Activated CD8-positive, alpha-beta T cell treated with anti-CD3 and anti-CD28 coated beads, Interleukin-2, amount 10 ng/mL, durations not matched to agents 7 days and 5 days (primary cell): ENCODE measurements at regions not wholly inside any gene's neighbourhood (a gene's known extent, or its start where the extent isn't known, plus 50 kb on each side); places are given as distances from the start of the nearest gene placed in this dataset.

Experiments used
- ATAC-seq: fragments of 150-1000 bp; cut with Tn5 transposase; one replicate; pipeline ENCODE4 v1.10.0; 2021; ENCODE audit warnings: moderate library complexity
- CTCF ChIA-PET: fragments of 350-600 bp; sonication (Branson Sonifier 250); formaldehyde crosslinking; loops from one replicate; lab custom pipeline; 2021; ENCODE audit warnings: antibody characterized with exemption; lab: Charles Lee
- POLR2A ChIA-PET: fragments of 350-600 bp; sonication (Branson Sonifier 250); formaldehyde crosslinking; loops from one replicate; lab custom pipeline; 2021; ENCODE audit warnings: antibody characterized with exemption; lab: Charles Lee
- DNase-seq: peaks from one replicate; pipeline ENCODE4 v3.0.0-alpha.2; 2020
- H3K27ac Mint-ChIP-seq: one replicate; pipeline ENCODE4 v1.8.0; 2021; ENCODE audit warnings: mild to moderate bottlenecking, mixed read lengths
- H3K27me3 Mint-ChIP-seq: one replicate; pipeline ENCODE4 v1.8.0; 2021; ENCODE audit warnings: low read depth, mixed read lengths
- H3K36me3 Mint-ChIP-seq: one replicate; pipeline ENCODE4 v1.8.0; 2021; ENCODE audit warnings: low read depth, mixed read lengths
- H3K4me1 Mint-ChIP-seq: one replicate; pipeline ENCODE4 v1.8.0; 2021; ENCODE audit warnings: low read depth, mixed read lengths
- H3K4me3 Mint-ChIP-seq: one replicate; pipeline ENCODE4 v1.8.0; 2021; ENCODE audit warnings: mild to moderate bottlenecking, mixed read lengths
- H3K9me3 Mint-ChIP-seq: one replicate; pipeline ENCODE4 v1.8.0; 2022; ENCODE audit warnings: mixed read lengths; ENCODE audit not compliant: insufficient read depth

- no peak for ATAC-seq
Observed at GRCh38 chr12:127711108-127711507, 555.9 kb upstream of the TMEM132C start.

GRCh38 chr12:127712561-127712960 is 554.4 kb upstream of the TMEM132C start:
- no peak for ATAC-seq
- ChIA-PET CTCF (no interaction called here), POLR2A (no interaction called here)
- Mint-ChIP-seq H3K4me1 (no peaks in the 10 kb centered on the region), H3K27ac (no peak overlapping the region), H3K9me3 (no peaks in the 10 kb centered on the region), H3K4me3 (no peak overlapping the region), H3K27me3 (no peaks in the 10 kb centered on the region), H3K36me3 (no peaks in the 10 kb centered on the region)
- DNase-seq: no peak

More at GRCh38 chr12:127711108-127711507, 555.9 kb upstream of the TMEM132C start:
- Mint-ChIP-seq H3K27ac (no peak overlapping the region), H3K27me3 (no peaks in the 10 kb centered on the region), H3K36me3 (no peaks in the 10 kb centered on the region), H3K9me3 (no peaks in the 10 kb centered on the region), H3K4me1 (no peaks in the 10 kb centered on the region), H3K4me3 (no peak overlapping the region)
- POLR2A ChIA-PET: no interaction called here
- DNase-seq: no peak
- CTCF ChIA-PET: no interaction called here

- no peak for ATAC-seq
- CTCF ChIA-PET: no interaction called here
- Mint-ChIP-seq H3K9me3 (peaks cover 4% of the 10 kb centered on the region), H3K27me3 (no peaks in the 10 kb centered on the region), H3K27ac (no peak overlapping the region), H3K36me3 (no peaks in the 10 kb centered on the region), H3K4me3 (no peak overlapping the region), H3K4me1 (no peaks in the 10 kb centered on the region)
- POLR2A ChIA-PET: no interaction called here
- DNase-seq: no peak
Observed at GRCh38 chr12:127716166-127716565, 550.8 kb upstream of the TMEM132C start.

GRCh38 chr12:127717278-127717677 is 549.7 kb upstream of the TMEM132C start:
- no peak for DNase-seq
- ChIA-PET POLR2A (no interaction called here), CTCF (no interaction called here)
- no peak for ATAC-seq
- Mint-ChIP-seq H3K27ac (no peak overlapping the region), H3K27me3 (no peaks in the 10 kb centered on the region), H3K36me3 (no peaks in the 10 kb centered on the region), H3K4me3 (no peak overlapping the region), H3K4me1 (no peaks in the 10 kb centered on the region), H3K9me3 (peaks cover 4% of the 10 kb centered on the region)

- H3K4me3 Mint-ChIP-seq: no peak overlapping the region
- ATAC-seq (no peak), DNase-seq (no peak)
- POLR2A ChIA-PET: no interaction called here
- CTCF ChIA-PET: no interaction called here
- H3K27me3 Mint-ChIP-seq: no peaks in the 10 kb centered on the region
- peaks cover 4% of the 10 kb centered on the region for H3K9me3 Mint-ChIP-seq
- H3K4me1 Mint-ChIP-seq: no peaks in the 10 kb centered on the region
- H3K36me3 Mint-ChIP-seq: no peaks in the 10 kb centered on the region
- no peak overlapping the region for H3K27ac Mint-ChIP-seq
Observed at GRCh38 chr12:127720334-127720733, 546.6 kb upstream of the TMEM132C start.

GRCh38 chr12:127722611-127723010 is 544.4 kb upstream of the TMEM132C start:
- H3K4me1 Mint-ChIP-seq: no peaks in the 10 kb centered on the region
- ChIA-PET POLR2A (no interaction called here), CTCF (no interaction called here)
- no peaks in the 10 kb centered on the region for H3K36me3 Mint-ChIP-seq
- no peak overlapping the region for H3K4me3 Mint-ChIP-seq
- DNase-seq: no peak
- H3K27me3 Mint-ChIP-seq: no peaks in the 10 kb centered on the region
- H3K27ac Mint-ChIP-seq: no peak overlapping the region
- peaks cover 4% of the 10 kb centered on the region for H3K9me3 Mint-ChIP-seq
- no peak for ATAC-seq

- Mint-ChIP-seq H3K9me3 (peaks cover 1% of the 10 kb centered on the region), H3K27ac (no peak overlapping the region), H3K4me1 (no peaks in the 10 kb centered on the region), H3K4me3 (no peak overlapping the region), H3K27me3 (no peaks in the 10 kb centered on the region), H3K36me3 (no peaks in the 10 kb centered on the region)
- DNase-seq (no peak), ATAC-seq (no peak)
- POLR2A ChIA-PET: no interaction called here
- CTCF ChIA-PET: no interaction called here
Observed at GRCh38 chr12:127723251-127723650, 543.7 kb upstream of the TMEM132C start.

GRCh38 chr12:127726671-127727315 is 540.2 kb upstream of the TMEM132C start:
- CTCF ChIA-PET: no interaction called here

GRCh38 chr12:127728285-127728684 is 538.7 kb upstream of the TMEM132C start:
- CTCF ChIA-PET: no interaction called here
- ATAC-seq: no peak
- peaks cover 2% of the 10 kb centered on the region for H3K9me3 Mint-ChIP-seq

More at GRCh38 chr12:127726671-127727315, 540.2 kb upstream of the TMEM132C start:
- H3K36me3 Mint-ChIP-seq: no peaks in the 10 kb centered on the region
- H3K9me3 Mint-ChIP-seq: no peaks in the 10 kb centered on the region
- H3K4me1 Mint-ChIP-seq: no peaks in the 10 kb centered on the region
- POLR2A ChIA-PET: no interaction called here
- H3K27ac Mint-ChIP-seq: no peak overlapping the region
- no peaks in the 10 kb centered on the region for H3K27me3 Mint-ChIP-seq
- ATAC-seq: no peak
- no peak for DNase-seq
- H3K4me3 Mint-ChIP-seq: no peak overlapping the region

GRCh38 chr12:127728729-127729128 is 538.2 kb upstream of the TMEM132C start:
- ATAC-seq (no peak), DNase-seq (no peak)
- ChIA-PET CTCF (no interaction called here), POLR2A (no interaction called here)
- no peak overlapping the region for H3K27ac Mint-ChIP-seq
- H3K36me3 Mint-ChIP-seq: no peaks in the 10 kb centered on the region
- peaks cover 6% of the 10 kb centered on the region for H3K9me3 Mint-ChIP-seq
- no peaks in the 10 kb centered on the region for H3K27me3 Mint-ChIP-seq
- H3K4me1 Mint-ChIP-seq: no peaks in the 10 kb centered on the region
- H3K4me3 Mint-ChIP-seq: no peak overlapping the region

More at GRCh38 chr12:127728285-127728684, 538.7 kb upstream of the TMEM132C start:
- no peak for DNase-seq
- H3K27ac Mint-ChIP-seq: no peak overlapping the region
- POLR2A ChIA-PET: no interaction called here
- H3K36me3 Mint-ChIP-seq: no peaks in the 10 kb centered on the region
- no peak overlapping the region for H3K4me3 Mint-ChIP-seq
- no peaks in the 10 kb centered on the region for H3K27me3 Mint-ChIP-seq
- H3K4me1 Mint-ChIP-seq: no peaks in the 10 kb centered on the region

GRCh38 chr12:127729381-127729780 is 537.6 kb upstream of the TMEM132C start:
- H3K4me1 Mint-ChIP-seq: no peaks in the 10 kb centered on the region
- no peak for DNase-seq
- no peak overlapping the region for H3K4me3 Mint-ChIP-seq
- ATAC-seq: no peak
- peaks cover 6% of the 10 kb centered on the region for H3K9me3 Mint-ChIP-seq
- no peak overlapping the region for H3K27ac Mint-ChIP-seq
- H3K36me3 Mint-ChIP-seq: no peaks in the 10 kb centered on the region
- no peaks in the 10 kb centered on the region for H3K27me3 Mint-ChIP-seq
- POLR2A ChIA-PET: no interaction called here
- CTCF ChIA-PET: no interaction called here

- Mint-ChIP-seq H3K4me1 (no peaks in the 10 kb centered on the region), H3K27me3 (no peaks in the 10 kb centered on the region), H3K36me3 (no peaks in the 10 kb centered on the region), H3K9me3 (peaks cover 12% of the 10 kb centered on the region), H3K4me3 (no peak overlapping the region), H3K27ac (no peak overlapping the region)
- DNase-seq: no peak
- ATAC-seq: no peak
- ChIA-PET CTCF (no interaction called here), POLR2A (no interaction called here)
Observed at GRCh38 chr12:127731657-127732056, 535.3 kb upstream of the TMEM132C start.

- H3K9me3 Mint-ChIP-seq: peaks cover 5% of the 10 kb centered on the region
- no peak overlapping the region for H3K4me3 Mint-ChIP-seq
- H3K36me3 Mint-ChIP-seq: no peaks in the 10 kb centered on the region
- ChIA-PET CTCF (no interaction called here), POLR2A (no interaction called here)
- DNase-seq (no peak), ATAC-seq (no peak)
- no peaks in the 10 kb centered on the region for H3K27me3 Mint-ChIP-seq
- H3K4me1 Mint-ChIP-seq: no peaks in the 10 kb centered on the region
- H3K27ac Mint-ChIP-seq: no peak overlapping the region
Observed at GRCh38 chr12:127742231-127742630, 524.7 kb upstream of the TMEM132C start.
